SK-N-SH treated with all-trans-retinoic acid at 6 μM for 48 hours (cell line): ENCODE measurements at regions not wholly inside any gene's neighbourhood (a gene's known extent, or its start where the extent isn't known, plus 50 kb on each side); places are given as distances from the start of the nearest gene placed in this dataset.

Experiments used
- ISL1 ChIP-seq: fragments of 250-450 bp; sonication (Bioruptor Pico); IDR thresholded peaks from 2 replicates; pipeline ENCODE4 v2.1.2; 2022; ENCODE audit warnings: mild to moderate bottlenecking, moderate library complexity
- ZFP3 ChIP-seq: fragments of 250-450 bp; sonication (Bioruptor Pico); IDR thresholded peaks from 2 replicates; pipeline ENCODE4 v1.5.0; 2020; ENCODE audit warnings: mild to moderate bottlenecking, moderate library complexity

DNA sequence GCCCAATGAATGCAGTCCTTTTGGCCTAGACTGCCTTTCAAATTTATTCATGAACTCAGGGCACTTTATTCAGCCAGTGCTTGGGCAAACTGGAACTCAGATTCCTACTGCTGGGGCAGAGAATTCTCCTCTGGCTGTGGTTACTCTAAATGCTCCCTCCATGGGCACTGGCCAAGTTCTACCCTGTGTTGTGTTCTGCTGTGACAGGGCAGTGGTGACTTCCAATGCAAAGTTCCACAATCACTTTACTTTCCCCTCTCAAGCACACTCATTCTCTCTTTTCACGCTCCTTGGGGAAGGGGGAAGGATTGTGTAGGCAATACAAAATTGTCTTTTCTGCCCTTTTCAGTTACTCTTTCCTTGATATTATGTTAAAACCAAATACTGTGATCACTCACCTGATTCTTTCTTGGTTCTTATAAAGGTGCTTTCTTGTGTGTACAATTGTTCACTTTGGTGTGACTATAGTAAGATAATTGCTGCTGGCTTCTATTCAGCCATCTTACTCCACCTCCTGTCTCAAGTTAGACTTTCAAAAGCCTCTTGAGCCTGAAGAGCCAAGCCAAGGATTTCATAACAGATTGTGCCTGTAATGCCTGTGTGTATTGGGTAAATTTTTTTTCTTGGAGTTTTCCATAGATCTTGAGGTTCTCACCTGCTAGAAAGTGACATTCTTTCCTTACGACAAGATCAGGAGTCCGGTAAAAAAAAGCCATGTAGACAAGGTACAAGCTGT lies 1078.6 kb downstream of the FAM133A start:
- TF ChIP-seq ISL1 (no peak), ZFP3 (CRISPR knock-in tag) (no peak)
